GM12892 (cell line): ENCODE measurements at regions not wholly inside any gene's neighbourhood (a gene's known extent, or its start where the extent isn't known, plus 50 kb on each side); places are given as distances from the start of the nearest gene placed in this dataset.

Experiments
- POLR2A ChIP-seq: IDR thresholded peaks from 2 replicates; pipeline ENCODE4 v1.6.1; 2011; ENCODE audit warnings: low read depth, low read length, control low read depth
- TAF1 ChIP-seq: IDR thresholded peaks from 2 replicates; pipeline ENCODE4 v1.6.1; 2011; ENCODE audit warnings: low read depth, mild to moderate bottlenecking, control low read depth, low read length, borderline replicate concordance

- no peak for TF ChIP-seq POLR2A
- TF ChIP-seq TAF1: no peak
Observed at GRCh38 chr7:68744036-68744435, 854.2 kb upstream of the AUTS2 start.
